GM18861 (cell line): ENCODE measurements at regions not wholly inside any gene's neighbourhood (a gene's known extent, or its start where the extent isn't known, plus 50 kb on each side); places are given as distances from the start of the nearest gene placed in this dataset.
"Not testable (repeated sequence)": the region's sequence is repeated elsewhere in the genome, so short reads cannot be mapped to it uniquely, and the experiment has no call there.

Source experiments
- ATAC-seq: cut with Tn5 transposase; IDR thresholded peaks from one replicate; pipeline ENCODE4 v1.9.1; 2021; ENCODE audit not compliant: unreplicated experiment

GRCh38 chr1:189656628-189657530 is 820.8 kb downstream of the BRINP3 start:
- ATAC-seq: no peak

- ATAC-seq: no peak
These were observed 819.9 kb downstream of the BRINP3 start for GRCh38 chr1:189657715-189658114.

GRCh38 chr1:189658381-189658780 is 819.3 kb downstream of the BRINP3 start:
- ATAC-seq: no peak

- ATAC-seq: no peak
These were observed 817.9 kb downstream of the BRINP3 start for GRCh38 chr1:189659731-189660130.

GRCh38 chr1:189662190-189662589 is 815.5 kb downstream of the BRINP3 start:
- ATAC-seq: no peak

- ATAC-seq: no peak
These were observed 807.8 kb downstream of the BRINP3 start for GRCh38 chr1:189669846-189670245.

GRCh38 chr1:189673217-189673616 is 804.4 kb downstream of the BRINP3 start:
- ATAC-seq: no peak

- ATAC-seq: no peak
These were observed 801.9 kb downstream of the BRINP3 start for GRCh38 chr1:189675712-189676244.

- ATAC-seq: no peak
These were observed 798.9 kb downstream of the BRINP3 start for GRCh38 chr1:189678779-189679178.

- peak; percentile 98 for ATAC-seq
These were observed 796.3 kb downstream of the BRINP3 start for GRCh38 chr1:189681252-189681919.

GRCh38 chr1:189682591-189682990 is 795.1 kb downstream of the BRINP3 start:
- no peak for ATAC-seq

GRCh38 chr1:189686288-189686687 is 791.4 kb downstream of the BRINP3 start:
- no peak for ATAC-seq

GRCh38 chr1:189693140-189693539 is 784.5 kb downstream of the BRINP3 start:
- ATAC-seq: no peak

- no peak for ATAC-seq
These were observed 781.4 kb downstream of the BRINP3 start for GRCh38 chr1:189696297-189696696.

- ATAC-seq: no peak
These were observed 780.6 kb downstream of the BRINP3 start for GRCh38 chr1:189697113-189697512.

- no peak for ATAC-seq
These were observed 776.1 kb downstream of the BRINP3 start for GRCh38 chr1:189701606-189702005.

GRCh38 chr1:189706594-189706993 is 771.1 kb downstream of the BRINP3 start:
- no peak for ATAC-seq

GRCh38 chr1:189708674-189709073 is 769.0 kb downstream of the BRINP3 start:
- ATAC-seq: no peak

- not testable (repeated sequence) for ATAC-seq
These were observed 759.4 kb downstream of the BRINP3 start for GRCh38 chr1:189718147-189718795.

GRCh38 chr1:189726806-189727205 is 750.9 kb downstream of the BRINP3 start:
- ATAC-seq: no peak

- ATAC-seq: no peak
These were observed 726.4 kb downstream of the BRINP3 start for GRCh38 chr1:189751311-189751710.
